Effector memory CD4-positive, alpha-beta T cell (primary cell): ENCODE measurements at regions not wholly inside any gene's neighbourhood (a gene's known extent, or its start where the extent isn't known, plus 50 kb on each side); places are given as distances from the start of the nearest gene placed in this dataset.

Source experiments
- DNase-seq, 3 donors: peaks; one replicate each; pipeline ENCODE4 v3.0.0-alpha.2; 2020
- H3K27ac ChIP-seq: 2 replicates; pipeline ENCODE4 v1.7.0; 2013; ENCODE audit warnings: mild to moderate bottlenecking, low read length, moderate library complexity; ENCODE audit not compliant: insufficient read depth, poor library complexity, severe bottlenecking
- H3K27me3 ChIP-seq: replicated peaks from 2 replicates; pipeline ENCODE4 v1.7.0; 2013; ENCODE audit warnings: mild to moderate bottlenecking, low read length; ENCODE audit not compliant: insufficient read depth, control insufficient read depth, poor library complexity, severe bottlenecking
- H3K36me3 ChIP-seq: 2 replicates; pipeline ENCODE4 v1.7.0; 2013; ENCODE audit warnings: mild to moderate bottlenecking, low read length, moderate library complexity; ENCODE audit not compliant: control insufficient read depth, insufficient read depth
- H3K4me1 ChIP-seq: 2 replicates; pipeline ENCODE4 v1.7.0; 2013; ENCODE audit warnings: low read length, mild to moderate bottlenecking; ENCODE audit not compliant: control insufficient read depth, insufficient read depth, poor library complexity, severe bottlenecking
- H3K4me3 ChIP-seq: 2 replicates; pipeline ENCODE4 v1.7.0; 2013; ENCODE audit warnings: low read length, low read depth, mild to moderate bottlenecking; ENCODE audit not compliant: insufficient read depth, poor library complexity, severe bottlenecking
- H3K9me3 ChIP-seq: 2 replicates; pipeline ENCODE4 v1.7.0; 2013; ENCODE audit warnings: mild to moderate bottlenecking, low read length, moderate library complexity; ENCODE audit not compliant: control insufficient read depth

GRCh38 chr12:24224401-24224800 lies 274.9 kb upstream of the SOX5 start:
- Histone ChIP-seq H3K27ac (no peak overlapping the region), H3K4me3 (no peak overlapping the region), H3K4me1 (no peaks in the 10 kb centered on the region), H3K36me3 (no peaks in the 10 kb centered on the region), H3K9me3 (no peaks in the 10 kb centered on the region), H3K27me3 (no peaks in the 10 kb centered on the region)
- no peak for DNase-seq

GRCh38 chr12:24223926-24224325 lies 274.5 kb upstream of the SOX5 start:
- Histone ChIP-seq H3K27ac (no peak overlapping the region), H3K9me3 (no peaks in the 10 kb centered on the region), H3K27me3 (no peaks in the 10 kb centered on the region), H3K4me1 (no peaks in the 10 kb centered on the region), H3K36me3 (no peaks in the 10 kb centered on the region), H3K4me3 (no peak overlapping the region)
- no peak for DNase-seq

GRCh38 chr12:24222968-24223367 lies 273.5 kb upstream of the SOX5 start:
- no peak for DNase-seq
- no peak overlapping the region for H3K4me3 ChIP-seq
- H3K27ac ChIP-seq, result no peak overlapping the region
- H3K9me3 ChIP-seq, result no peaks in the 10 kb centered on the region
- no peaks in the 10 kb centered on the region for H3K4me1 ChIP-seq
- no peaks in the 10 kb centered on the region for H3K36me3 ChIP-seq
- H3K27me3 ChIP-seq, result no peaks in the 10 kb centered on the region

GRCh38 chr12:24212496-24212895 lies 263.0 kb upstream of the SOX5 start:
- no peaks in the 10 kb centered on the region for H3K4me1 ChIP-seq
- no peak overlapping the region for H3K27ac ChIP-seq
- H3K36me3 ChIP-seq, result no peaks in the 10 kb centered on the region

GRCh38 chr12:24206621-24207020 lies 257.2 kb upstream of the SOX5 start:
- Histone ChIP-seq H3K9me3 (no peaks in the 10 kb centered on the region), H3K27ac (no peak overlapping the region), H3K36me3 (no peaks in the 10 kb centered on the region), H3K4me3 (no peak overlapping the region), H3K27me3 (no peaks in the 10 kb centered on the region), H3K4me1 (no peaks in the 10 kb centered on the region)
- DNase-seq, result no peak

More at GRCh38 chr12:24212496-24212895, 263.0 kb upstream of the SOX5 start:
- Histone ChIP-seq H3K4me3 (no peak overlapping the region), H3K9me3 (no peaks in the 10 kb centered on the region), H3K27me3 (no peaks in the 10 kb centered on the region)
- no peak for DNase-seq

GRCh38 chr12:24201258-24201970 lies 251.9 kb upstream of the SOX5 start:
- Histone ChIP-seq H3K9me3 (no peaks in the 10 kb centered on the region), H3K4me3 (no peak overlapping the region), H3K36me3 (no peaks in the 10 kb centered on the region), H3K4me1 (no peaks in the 10 kb centered on the region), H3K27me3 (no peaks in the 10 kb centered on the region), H3K27ac (no peak overlapping the region)
- no peak for DNase-seq

- no peak overlapping the region for H3K27ac ChIP-seq
- no peaks in the 10 kb centered on the region for H3K36me3 ChIP-seq
- DNase-seq, result no peak
- H3K4me3 ChIP-seq, result no peak overlapping the region
- no peaks in the 10 kb centered on the region for H3K4me1 ChIP-seq
- no peaks in the 10 kb centered on the region for H3K27me3 ChIP-seq
- H3K9me3 ChIP-seq, result no peaks in the 10 kb centered on the region
Measured at GRCh38 chr12:24200010-24200409, 250.5 kb upstream of the SOX5 start.

GRCh38 chr12:24198936-24199671 lies 249.6 kb upstream of the SOX5 start:
- H3K27me3 ChIP-seq, result no peaks in the 10 kb centered on the region
- no peaks in the 10 kb centered on the region for H3K4me1 ChIP-seq
- DNase-seq, result no peak
- no peak overlapping the region for H3K27ac ChIP-seq
- H3K36me3 ChIP-seq, result no peaks in the 10 kb centered on the region
- no peaks in the 10 kb centered on the region for H3K9me3 ChIP-seq
- no peak overlapping the region for H3K4me3 ChIP-seq

GRCh38 chr12:24198070-24198469 lies 248.6 kb upstream of the SOX5 start:
- Histone ChIP-seq H3K27ac (no peak overlapping the region), H3K4me3 (no peak overlapping the region), H3K27me3 (no peaks in the 10 kb centered on the region), H3K4me1 (no peaks in the 10 kb centered on the region), H3K9me3 (no peaks in the 10 kb centered on the region), H3K36me3 (no peaks in the 10 kb centered on the region)
- no peak for DNase-seq

GRCh38 chr12:24197532-24197931 lies 248.1 kb upstream of the SOX5 start:
- H3K9me3 ChIP-seq, result no peaks in the 10 kb centered on the region
- H3K4me1 ChIP-seq, result no peaks in the 10 kb centered on the region
- H3K27ac ChIP-seq, result no peak overlapping the region
- no peak for DNase-seq
- no peak overlapping the region for H3K4me3 ChIP-seq
- H3K36me3 ChIP-seq, result no peaks in the 10 kb centered on the region
- H3K27me3 ChIP-seq, result no peaks in the 10 kb centered on the region
